COLO829 (cell line): ENCODE measurements at regions not wholly inside any gene's neighbourhood (a gene's known extent, or its start where the extent isn't known, plus 50 kb on each side); places are given as distances from the start of the nearest gene placed in this dataset.

ENCODE experiments used
- DNase-seq: peaks from one replicate; pipeline ENCODE4 v3.0.0; 2012; ENCODE audit warnings: low spot score

GRCh38 chr3:68306571-68306970, 625.8 kb downstream of the TAFA4 start:
- peak; percentile 13 for DNase-seq

- DNase-seq, result no peak
These were observed 636.9 kb downstream of the TAFA4 start for GRCh38 chr3:68295457-68295856.

- no peak for DNase-seq
These were observed 635.9 kb upstream of the SUCLG2 start for GRCh38 chr3:68290333-68290732.

GRCh38 chr3:68288085-68288484, 633.7 kb upstream of the SUCLG2 start:
- no peak for DNase-seq

- DNase-seq, result no peak
These were observed 632.7 kb upstream of the SUCLG2 start for GRCh38 chr3:68287101-68287500.

GRCh38 chr3:68274286-68274685, 619.9 kb upstream of the SUCLG2 start:
- no peak for DNase-seq

GRCh38 chr3:68271145-68271544, 616.7 kb upstream of the SUCLG2 start:
- no peak for DNase-seq

- no peak for DNase-seq
These were observed 602.3 kb upstream of the SUCLG2 start for GRCh38 chr3:68256635-68257223.

- DNase-seq, result no peak
These were observed 594.9 kb upstream of the SUCLG2 start for GRCh38 chr3:68249265-68249664.

- DNase-seq, result no peak
These were observed 588.2 kb upstream of the SUCLG2 start for GRCh38 chr3:68242606-68243005.

GRCh38 chr3:68239542-68239941, 585.1 kb upstream of the SUCLG2 start:
- DNase-seq, result no peak

- no peak for DNase-seq
These were observed 579.8 kb upstream of the SUCLG2 start for GRCh38 chr3:68234076-68234780.

- DNase-seq, result no peak
These were observed 574.4 kb upstream of the SUCLG2 start for GRCh38 chr3:68228856-68229255.

GRCh38 chr3:68220832-68221231, 566.4 kb upstream of the SUCLG2 start:
- no peak for DNase-seq

GRCh38 chr3:68211637-68212036, 557.2 kb upstream of the SUCLG2 start:
- DNase-seq, result no peak

GRCh38 chr3:68210635-68211034, 556.2 kb upstream of the SUCLG2 start:
- no peak for DNase-seq

- no peak for DNase-seq
These were observed 552.9 kb upstream of the SUCLG2 start for GRCh38 chr3:68207327-68207726.

- no peak for DNase-seq
These were observed 552.2 kb upstream of the SUCLG2 start for GRCh38 chr3:68206524-68207117.

GRCh38 chr3:68186733-68187132, 532.3 kb upstream of the SUCLG2 start:
- no peak for DNase-seq

- no peak for DNase-seq
These were observed 522.2 kb upstream of the SUCLG2 start for GRCh38 chr3:68176600-68176999.

GRCh38 chr3:68173012-68173634, 518.7 kb upstream of the SUCLG2 start:
- DNase-seq, result no peak

GRCh38 chr3:68172039-68172438, 517.6 kb upstream of the SUCLG2 start:
- DNase-seq, result no peak

GRCh38 chr3:68163968-68164367, 509.6 kb upstream of the SUCLG2 start:
- DNase-seq, result no peak
